GM20431 (cell line): ENCODE measurements at regions not wholly inside any gene's neighbourhood (a gene's known extent, or its start where the extent isn't known, plus 50 kb on each side); places are given as distances from the start of the nearest gene placed in this dataset.

ENCODE experiments used
- in situ Hi-C: fragments of 300-500 bp; cut with MseI, MboI; formaldehyde crosslinking; loops from one replicate; pipeline ENCODE4 v1.15.0; 2020; ENCODE audit warnings: low sequenced_read_pairs; ENCODE audit not compliant: unreplicated experiment

DNA sequence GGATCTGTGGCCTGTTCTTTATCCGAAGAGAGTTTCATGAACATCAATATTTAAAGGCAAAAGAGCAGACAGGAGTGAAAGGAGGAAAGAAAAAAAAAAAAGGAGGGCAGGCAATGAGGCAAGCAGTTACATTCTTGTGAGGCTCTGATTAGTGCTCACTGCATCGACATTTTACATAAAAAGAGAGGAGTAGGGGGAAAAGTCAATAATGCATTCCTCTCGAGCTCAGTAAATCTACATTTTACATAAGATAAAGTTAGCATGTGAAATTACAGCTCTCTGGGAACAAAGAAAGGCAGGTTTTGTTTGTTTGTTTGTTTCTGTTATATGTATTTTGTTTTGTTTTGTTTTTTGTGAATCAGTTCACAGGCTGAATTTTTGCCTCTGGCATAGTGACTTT is 187.1 kb upstream of the ARL4C start:
- in situ Hi-C loops = no loop called here

DNA sequence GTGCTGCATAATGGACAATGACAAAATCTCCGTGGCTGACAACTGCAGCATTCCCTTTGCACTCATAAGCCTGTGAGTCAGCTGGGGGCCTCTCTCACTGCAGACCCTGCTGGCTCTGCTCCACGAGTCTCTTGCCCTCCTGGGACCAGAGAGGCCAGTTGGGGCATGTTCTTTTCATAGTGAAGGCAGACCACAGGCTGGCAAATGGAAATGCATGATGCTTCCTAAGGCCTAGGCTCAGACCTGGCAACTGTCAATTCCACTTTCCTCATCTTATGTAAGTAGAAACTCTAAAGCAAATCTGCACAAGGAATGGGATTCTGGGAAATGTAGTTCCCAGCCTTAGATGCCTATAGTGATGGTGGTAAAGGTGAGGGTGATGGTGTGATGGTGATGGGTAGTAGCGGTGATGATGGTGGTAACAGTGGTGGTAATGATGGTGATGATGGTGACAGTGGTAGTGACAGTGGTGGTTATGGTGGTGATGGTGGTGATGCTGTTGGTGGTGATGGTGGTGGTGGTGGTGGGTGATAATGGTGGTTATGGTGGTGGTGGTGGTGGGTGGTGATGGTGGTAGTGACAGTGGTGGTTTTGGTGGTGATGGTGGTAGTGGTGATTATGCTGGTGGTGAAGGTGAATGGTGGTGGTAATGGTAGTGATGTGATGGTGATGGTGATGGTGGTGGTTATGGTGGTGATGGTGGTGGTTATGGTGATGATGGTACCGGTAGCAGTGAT is 185.8 kb upstream of the ARL4C start:
- in situ Hi-C loops = no loop called here

DNA sequence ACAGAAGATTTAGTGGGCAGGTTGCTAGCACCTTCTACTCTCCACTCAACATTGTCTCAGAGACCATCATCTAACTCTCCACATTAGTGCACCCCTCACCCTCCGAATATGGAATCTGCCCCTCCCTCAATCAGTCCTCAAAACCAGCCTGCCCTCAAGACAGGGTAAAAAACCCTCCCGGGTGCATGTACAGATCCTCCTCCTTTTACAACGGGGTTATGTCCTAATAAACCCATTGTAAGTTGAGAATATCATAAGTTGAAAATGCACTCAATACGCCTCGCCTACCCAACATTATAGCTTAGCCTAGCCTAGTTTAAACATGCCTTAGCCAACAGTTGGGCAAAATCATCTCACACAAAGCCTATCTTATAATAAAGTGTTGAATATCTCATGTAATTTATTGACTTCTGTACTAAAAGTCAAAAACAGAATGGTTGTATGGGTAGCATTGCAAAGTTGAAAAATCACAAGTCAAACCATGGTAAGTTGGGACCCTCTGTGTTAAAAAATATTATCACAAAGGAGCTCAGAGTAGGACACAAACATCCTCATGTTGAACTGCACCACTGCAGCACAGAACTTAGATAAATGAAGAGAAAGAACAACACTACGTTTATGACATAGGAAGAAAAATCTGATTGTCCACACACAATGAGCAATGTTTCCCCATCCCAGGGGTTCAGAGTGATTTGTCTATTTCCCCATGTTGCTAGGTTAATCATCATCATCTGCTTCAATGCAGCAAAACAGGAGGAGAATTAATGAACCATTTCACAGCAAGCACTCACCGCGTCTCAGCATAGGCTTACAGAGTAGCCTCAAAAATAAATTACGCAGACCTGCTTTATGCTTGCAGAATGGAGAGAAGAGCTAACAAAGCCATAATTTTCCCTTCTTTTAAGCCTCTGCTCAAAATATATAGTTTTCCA is 184.1 kb upstream of the ARL4C start:
- in situ Hi-C loops = no loop called here

DNA sequence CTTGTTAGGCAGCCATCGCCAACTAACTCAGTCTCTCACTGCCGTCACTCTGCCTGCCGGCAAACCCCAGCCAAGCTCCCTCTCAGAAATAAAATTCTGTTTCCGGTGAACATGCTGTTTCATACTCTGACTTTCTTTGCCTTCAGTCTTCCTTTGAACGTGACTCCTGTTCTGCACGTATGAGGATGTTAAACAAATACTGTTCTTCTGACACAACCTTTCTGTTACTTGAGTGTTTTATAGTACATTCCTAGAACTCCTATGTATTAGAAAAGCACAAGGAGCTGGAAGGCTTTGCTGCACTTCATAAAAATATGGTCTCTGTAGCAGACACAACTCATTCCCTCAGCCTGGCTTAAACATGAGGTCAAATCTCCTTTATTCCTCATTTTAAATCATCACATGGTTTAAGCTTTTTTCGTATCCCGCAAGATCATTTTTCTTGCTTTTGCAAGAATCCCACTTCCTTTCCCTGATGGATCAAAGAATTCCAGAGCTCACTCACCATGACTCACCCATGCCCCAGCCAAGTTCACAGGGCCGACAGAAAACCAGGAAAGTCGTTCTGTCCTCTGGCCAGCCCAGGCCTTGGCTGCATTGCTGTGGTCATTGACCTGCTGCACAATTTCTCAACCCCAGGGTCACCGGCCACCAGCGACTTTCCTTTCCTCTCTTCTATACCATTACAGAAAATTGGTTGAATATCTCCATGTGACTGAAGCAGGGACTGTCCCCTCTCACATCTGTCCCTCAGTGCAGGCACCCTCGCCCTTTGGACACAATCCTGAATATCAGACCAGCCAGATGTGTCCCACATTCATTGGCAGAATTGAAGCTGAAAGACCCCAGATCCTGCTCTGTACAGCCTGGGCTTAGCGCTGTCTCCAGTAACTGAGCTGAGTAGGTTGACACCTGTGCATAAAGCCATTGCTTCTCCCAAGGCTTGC is 183.1 kb upstream of the ARL4C start:
- in situ Hi-C loops = no loop called here

DNA sequence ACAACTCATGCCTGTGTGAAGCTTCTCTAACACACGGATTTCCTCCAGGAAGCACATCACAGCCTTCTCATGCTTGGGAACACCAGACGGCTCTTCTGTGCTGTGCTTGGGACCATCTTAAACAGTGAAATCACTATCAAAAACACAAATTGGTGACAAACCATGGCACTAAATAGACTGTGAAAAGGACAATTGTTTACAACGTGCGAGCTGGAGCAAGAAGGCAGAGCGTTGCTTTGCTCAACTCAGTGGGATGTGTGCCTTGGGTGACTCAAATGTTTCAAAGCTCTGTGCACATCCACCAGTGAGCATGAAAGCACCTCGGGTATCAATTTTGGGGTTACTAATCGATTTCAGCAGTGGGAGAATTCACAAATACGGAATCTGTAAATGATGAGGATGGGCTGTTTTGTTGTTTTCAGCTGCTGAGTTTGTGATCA is 182.4 kb upstream of the ARL4C start:
- in situ Hi-C loops = no loop called here

DNA sequence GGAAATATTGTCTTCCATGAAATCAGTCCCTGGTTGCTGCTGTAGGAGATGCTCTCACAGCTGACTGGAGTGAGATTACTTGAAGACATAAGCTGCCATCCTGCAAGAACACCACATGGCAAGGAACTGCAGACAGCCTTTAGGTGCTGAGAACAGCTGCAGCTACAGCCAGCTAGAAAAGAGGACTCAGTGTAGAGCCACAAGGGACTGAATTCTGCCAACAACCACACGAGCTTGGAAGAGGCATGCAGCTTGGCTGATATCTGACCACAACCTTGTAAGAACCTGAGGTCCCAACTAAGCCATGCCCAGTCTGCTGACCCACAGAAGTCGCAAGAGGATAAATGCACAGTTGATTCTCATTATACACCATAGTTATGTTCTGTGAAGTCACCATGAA is 181.8 kb upstream of the ARL4C start:
- in situ Hi-C loops = no loop called here

DNA sequence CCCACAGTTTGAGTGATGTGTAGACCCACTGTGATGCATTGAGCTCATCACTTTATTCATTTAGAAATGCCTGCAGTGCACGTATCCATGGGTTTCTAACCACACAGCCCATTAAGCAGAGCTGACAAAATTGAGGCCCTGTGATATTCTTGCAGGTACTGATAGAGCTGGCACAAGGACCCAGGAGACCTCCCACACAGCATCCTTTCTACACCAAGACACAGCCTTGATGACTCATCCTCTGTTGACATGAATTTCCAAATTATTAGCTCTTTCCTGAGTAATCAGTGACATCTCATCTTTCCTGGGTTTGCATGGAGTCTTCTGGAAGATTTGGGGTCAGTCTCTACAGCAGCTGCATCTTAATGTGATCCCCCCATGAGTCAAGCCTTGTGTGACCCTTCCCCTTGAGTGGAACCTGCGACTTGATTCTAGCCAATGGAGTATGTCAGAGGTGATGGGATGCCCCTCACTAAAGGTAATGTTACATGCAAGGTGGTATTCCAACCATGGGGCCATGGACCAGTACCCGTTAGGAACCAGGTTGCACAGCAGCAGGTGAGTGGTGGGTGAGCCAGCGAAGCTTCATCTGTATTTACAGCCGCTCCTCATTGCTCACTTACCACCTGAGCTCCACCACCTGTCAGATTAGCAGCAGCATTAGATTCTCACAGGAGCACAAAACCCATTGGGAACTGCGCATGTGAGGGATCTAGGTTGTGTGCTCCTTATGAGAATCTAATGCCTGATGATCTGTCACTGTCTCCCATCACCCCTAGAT is 181.1 kb upstream of the ARL4C start:
- in situ Hi-C loops = no loop called here

DNA sequence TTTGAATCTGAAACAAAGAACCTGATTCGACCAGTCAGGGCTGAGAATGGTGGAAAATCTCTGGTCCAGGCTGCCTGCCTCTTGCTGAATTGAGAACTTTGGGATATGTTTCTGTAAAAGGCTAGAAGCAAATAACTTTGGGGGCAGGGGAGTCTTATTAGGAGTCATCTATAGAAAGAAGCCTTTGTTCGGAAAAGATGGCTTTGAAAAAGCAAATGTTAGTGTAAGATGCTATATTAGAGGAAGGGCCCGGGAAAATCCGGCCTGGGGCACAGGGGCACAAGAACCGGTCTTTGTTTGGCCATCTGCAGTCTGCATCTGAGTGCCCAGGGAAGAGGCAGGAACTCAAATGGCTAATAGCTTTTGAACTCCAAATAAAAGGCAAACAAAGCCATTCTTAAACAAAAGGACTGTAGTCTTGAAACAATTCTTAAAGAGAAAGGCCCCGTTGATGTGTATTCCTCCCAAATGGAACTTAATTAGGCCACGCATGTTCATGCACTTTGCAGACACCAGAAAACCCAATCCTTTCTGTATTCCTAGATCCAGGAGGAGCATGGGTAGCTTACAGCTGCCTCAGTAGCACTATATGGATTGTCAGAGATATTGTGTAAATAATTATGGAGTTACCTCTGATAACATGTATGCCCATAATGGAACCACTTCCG is 180.0 kb upstream of the ARL4C start:
- in situ Hi-C loops = no loop called here

DNA sequence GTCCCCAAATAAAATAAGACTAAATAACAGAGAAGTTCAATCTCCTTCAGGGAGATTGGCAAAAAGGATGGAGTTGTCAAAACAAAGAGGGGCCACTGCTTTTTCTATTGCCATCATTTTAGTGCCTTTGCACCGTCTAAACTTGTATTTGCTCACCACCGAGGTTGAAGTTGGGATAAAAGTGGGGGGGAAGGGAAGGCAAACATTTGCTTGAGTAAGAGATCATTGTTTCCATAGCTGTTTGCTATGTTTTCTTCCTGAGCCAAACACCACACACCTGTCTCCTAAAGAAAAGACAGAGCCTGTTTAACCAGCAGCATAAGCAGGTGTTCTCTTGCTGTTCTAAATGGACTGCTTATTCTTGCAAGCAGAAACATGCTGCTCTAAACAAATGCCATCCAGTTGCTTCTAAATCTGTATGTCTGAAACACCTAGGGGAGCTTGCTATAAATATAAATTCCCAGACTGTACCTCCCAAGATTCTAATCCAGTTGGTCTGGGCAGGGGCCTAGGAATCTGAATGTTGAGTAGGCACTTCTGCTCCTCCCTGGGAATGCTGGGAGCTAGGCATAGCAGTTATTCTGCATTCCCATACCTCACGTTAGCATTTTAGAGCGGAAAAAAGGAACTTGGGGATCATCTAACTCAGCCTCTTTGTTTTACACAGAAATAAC is 179.4 kb upstream of the ARL4C start:
- in situ Hi-C loops = no loop called here

DNA sequence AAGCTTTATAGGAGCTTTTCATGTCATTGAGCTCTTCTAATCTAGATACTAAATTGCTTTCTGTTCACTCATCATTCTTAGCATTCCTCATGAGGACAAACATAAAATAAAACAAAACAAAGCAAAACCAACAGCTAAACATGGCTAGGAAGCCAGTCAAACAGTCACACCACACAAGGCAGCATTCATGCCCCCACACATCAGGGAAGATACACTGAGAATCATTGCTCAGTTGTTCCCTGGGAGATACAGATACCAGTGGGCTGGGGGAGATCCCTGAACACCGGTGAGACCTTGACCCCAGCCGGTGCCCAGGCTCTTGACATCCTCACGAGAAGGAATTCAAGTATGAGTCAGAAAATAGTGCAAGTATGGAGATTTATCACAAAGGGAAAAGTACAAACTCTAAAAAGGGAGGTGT is 177.9 kb upstream of the ARL4C start:
- in situ Hi-C loops = no loop called here

DNA sequence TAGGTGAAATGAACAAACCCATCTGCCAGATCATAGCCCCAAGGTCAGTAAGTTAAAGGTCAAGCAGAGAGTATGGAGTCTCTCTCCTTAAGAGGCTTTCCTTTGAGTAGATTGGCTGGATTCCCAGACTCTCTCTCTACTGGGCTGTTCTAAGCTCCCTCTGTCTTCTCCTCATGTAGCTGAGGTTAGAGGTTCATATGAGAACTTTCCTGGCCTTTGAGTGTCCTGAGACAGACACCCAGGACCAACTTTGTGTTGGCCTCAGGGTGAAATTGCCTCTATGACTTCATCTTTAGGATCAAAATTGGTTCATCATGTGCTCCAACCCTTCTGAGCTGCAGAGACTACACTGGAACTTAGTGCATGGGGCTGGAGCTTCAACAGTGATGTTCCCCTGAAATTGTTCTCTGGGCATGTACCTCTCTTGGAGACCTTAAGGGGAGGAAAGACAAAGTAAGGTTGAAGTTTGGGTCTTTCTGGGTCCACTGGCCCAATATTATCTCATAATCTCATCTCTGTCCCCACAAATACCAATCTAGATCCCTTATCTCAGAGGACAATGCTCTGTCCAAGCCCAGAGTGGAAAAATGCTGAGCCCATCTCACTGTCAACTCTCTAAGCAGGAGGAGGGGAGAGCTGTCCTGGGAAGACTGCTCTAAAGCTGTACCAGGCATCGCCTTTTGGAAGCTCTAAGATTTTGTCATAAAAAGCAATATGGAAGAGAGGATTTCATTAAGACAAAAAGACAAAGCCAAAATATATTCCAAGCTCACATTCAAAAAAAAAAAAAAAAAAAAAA is 177.3 kb upstream of the ARL4C start:
- in situ Hi-C loops = no loop called here

DNA sequence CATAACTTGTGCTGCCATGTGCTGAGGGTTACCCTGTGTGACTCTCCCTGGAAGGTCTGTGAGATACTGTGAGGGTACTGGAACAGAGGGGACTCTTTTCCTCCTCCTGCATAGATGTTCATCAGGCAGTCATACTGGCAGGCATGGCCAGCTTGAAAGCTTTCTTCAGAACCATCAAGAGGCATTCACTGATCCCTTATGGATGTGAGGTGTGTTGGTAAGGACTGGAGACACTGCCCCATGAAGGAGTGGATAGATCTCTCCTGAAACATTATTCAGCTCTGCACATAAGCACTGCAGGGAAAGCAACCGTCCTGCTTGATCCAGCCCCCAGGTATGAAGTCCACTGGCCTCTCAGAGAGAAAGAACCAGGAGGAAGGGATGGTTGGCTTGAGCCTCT is 176.6 kb upstream of the ARL4C start:
- in situ Hi-C loops = no loop called here

DNA sequence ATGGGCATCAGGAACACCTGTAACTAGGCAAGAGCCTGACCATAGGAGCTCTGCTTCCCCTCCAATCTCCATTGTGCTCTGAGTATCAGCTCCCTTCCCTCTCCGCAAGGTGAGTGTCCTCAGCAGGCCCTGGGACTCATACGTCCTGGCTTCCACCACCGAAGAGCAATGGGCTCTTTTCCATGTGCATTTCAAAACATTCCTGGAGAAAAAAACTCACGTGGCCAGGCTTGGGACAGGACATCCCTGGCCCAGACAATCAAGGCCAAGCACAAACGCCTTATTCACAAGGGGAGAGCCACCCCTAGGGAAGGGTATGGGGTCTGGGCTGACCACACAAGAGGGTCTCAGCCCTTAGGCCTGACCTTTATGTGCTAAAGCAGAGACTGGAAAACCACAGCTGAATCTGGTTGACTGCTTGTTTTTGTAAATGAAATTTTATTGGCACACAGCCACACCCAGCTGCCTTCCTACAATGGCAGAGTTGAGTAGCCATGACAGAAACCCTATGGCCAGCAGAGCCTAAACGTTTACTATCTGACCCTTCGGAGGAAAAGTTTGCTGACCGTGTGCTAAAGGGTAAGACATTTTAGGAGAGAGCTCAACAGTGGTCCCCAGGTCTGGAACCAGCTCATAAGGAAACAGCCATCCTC is 175.7 kb upstream of the ARL4C start:
- in situ Hi-C loops = no loop called here

DNA sequence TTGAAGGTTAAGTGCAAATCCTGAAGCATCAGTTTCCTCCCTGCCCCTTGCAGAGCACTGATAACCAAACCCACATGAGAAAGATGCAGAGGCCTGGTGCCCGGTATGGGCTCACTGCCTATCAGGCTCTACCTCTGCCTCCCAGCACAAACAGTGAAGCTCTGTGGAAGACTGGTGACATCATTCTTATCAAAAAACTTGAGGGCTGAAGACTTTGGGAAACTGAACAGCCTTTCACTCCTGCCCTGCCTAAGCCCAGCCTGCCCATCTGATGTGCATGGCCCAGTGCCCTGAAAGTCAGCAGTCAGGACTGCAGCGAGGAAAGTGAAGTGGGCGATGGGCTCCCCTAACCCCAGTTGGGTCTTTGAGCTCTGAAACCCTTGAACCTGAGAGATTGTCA is 174.8 kb upstream of the ARL4C start:
- in situ Hi-C loops = no loop called here

DNA sequence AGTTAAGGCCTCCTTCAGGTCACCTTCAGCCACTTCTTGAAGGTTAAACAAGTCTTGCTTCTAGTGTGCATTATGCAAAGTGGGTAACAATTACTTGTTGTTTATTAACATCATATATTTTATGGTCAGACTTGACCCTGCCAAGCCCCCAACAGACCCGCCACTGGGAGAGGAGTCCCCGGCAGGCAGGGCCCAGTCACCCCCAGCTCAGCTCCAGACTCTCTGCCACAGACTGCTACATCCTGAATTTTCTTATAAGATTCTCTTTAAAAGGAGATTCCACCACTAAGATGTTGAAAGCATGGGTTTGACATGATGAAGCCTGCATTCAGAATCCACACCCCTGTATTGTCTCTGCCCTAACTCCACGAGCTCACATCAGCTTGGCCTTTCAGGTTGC is 174.3 kb upstream of the ARL4C start:
- in situ Hi-C loops = no loop called here

DNA sequence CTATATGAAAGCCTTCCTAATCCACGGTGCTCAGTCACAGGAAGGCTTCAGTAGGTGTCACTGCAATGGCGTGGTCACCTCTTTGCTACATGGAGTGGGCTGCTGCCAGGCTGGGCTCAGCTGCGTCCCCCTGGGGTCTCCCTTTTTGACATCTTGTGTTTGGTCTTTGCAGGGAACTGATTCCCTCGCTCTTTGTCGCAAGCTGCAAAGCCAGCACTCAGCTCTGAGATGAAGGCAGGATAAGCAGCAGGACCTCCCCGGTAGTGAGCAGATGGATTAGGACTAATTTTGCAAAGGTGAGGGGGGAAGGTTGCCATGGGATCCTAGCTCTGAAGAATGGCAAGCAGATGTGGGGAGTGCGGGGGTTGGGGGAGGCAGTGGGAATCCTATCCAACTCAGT is 173.9 kb upstream of the ARL4C start:
- in situ Hi-C loops = no loop called here

DNA sequence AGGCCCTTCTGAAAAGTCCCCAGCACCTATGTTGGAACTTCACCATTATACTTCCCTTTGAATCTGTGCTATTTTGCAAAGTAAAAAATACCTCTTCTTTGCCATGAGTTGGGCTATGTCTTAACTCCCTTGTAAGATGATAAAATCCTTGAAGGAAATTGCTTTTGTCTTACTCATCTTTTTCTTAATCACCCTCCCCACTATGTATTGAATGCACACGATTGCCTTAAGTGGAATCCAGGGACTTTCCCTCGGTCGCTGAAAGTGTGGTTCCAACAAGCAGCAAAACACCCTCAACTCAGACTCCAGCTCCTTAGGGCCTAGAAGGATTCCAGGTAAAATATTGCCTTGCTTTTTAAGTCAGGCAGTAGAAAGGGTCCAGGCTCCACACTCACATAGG is 173.2 kb upstream of the ARL4C start:
- in situ Hi-C loops = no loop called here
